ENCODE measurements at regions not wholly inside any gene's neighbourhood (a gene's known extent, or its start where the extent isn't known, plus 50 kb on each side); places are given as distances from the start of the nearest gene placed in this dataset.
"Not testable (repeated sequence)": the region's sequence is repeated elsewhere in the genome, so short reads cannot be mapped to it uniquely, and the experiment has no call there.

- H3K27ac ChIP-seq (ENCODE audit: low read depth, low read length); H3K36me3 ChIP-seq (ENCODE audit: insufficient read depth, low read length); H3K27me3 ChIP-seq (ENCODE audit: insufficient read depth, low read length); H3K4me3 ChIP-seq (ENCODE audit: low read depth, low read length); H2AFZ ChIP-seq (ENCODE audit: low read length, unreplicated experiment); H3K4me1 ChIP-seq (ENCODE audit: control insufficient read depth, insufficient read depth, low read length, unreplicated experiment); H3K79me2 ChIP-seq (ENCODE audit: control insufficient read depth, insufficient read depth, low read length, unreplicated experiment): not testable (repeated sequence)
These were observed 471.9 kb downstream of the FOXD4L5 start for GRCh38 chr9:64813072-64813471.

GRCh38 chr9:64778667-64779066 lies 506.3 kb downstream of the FOXD4L5 start:
- not testable (repeated sequence) for H3K79me2 ChIP-seq (ENCODE audit: control insufficient read depth, insufficient read depth, low read length, unreplicated experiment)

GRCh38 chr9:64776269-64776668 lies 508.7 kb downstream of the FOXD4L5 start:
- not testable (repeated sequence) for H3K27ac ChIP-seq (ENCODE audit: low read depth, low read length)

More at GRCh38 chr9:64778667-64779066, 506.3 kb downstream of the FOXD4L5 start:
- not testable (repeated sequence) for H3K4me1 ChIP-seq (ENCODE audit: control insufficient read depth, insufficient read depth, low read length, unreplicated experiment); H3K36me3 ChIP-seq (ENCODE audit: insufficient read depth, low read length); H3K4me3 ChIP-seq (ENCODE audit: low read depth, low read length); H3K27ac ChIP-seq (ENCODE audit: low read depth, low read length); H3K27me3 ChIP-seq (ENCODE audit: insufficient read depth, low read length); H2AFZ ChIP-seq (ENCODE audit: low read length, unreplicated experiment)

DNA sequence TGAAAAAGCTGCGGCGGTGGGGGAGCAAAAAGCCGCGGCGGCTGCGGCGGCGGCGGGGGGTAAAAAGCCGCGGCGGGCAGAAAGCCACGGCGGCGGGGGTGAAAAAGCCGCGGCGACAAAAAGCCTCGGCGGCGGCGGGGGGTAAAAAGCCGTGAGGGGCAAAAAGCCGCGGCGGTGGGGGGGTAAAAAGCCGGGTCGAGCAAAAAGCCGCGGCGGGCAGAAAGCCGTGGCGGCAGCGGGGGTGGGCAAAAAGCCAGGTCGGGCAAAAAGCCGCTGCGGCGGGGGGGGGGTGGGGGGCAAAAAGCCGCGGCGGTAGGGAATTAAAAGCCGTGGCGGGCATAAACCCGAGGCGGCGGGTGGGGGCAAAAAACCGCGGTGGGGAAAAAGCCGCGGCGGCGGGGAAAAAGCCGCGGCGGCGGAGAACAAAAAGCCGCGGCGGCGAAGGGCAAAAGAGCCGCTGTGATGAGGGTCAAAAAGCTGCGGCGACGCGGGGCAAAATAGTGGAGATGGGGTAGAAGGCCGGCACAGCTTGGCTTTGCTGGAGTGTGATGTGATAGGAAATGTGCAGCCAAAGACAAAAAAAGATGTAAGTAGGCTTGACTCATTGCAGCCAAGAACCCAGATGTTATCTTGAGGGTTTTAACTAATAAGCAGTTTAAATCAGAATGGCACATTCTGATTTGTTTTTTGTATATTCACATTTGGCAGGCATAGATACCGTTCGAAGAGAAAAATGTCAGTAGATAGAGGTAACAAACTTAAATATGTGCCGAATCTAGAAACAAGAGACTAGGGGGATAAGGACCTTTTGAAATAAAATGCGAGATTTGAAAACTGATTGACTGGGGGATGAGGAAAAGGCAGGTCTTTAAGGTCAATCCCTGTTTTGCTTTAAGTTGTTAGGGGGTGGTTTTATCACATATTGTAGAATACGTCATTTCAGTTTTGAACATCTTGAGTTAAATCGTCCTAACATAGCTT lies 509.9 kb downstream of the FOXD4L5 start:
- H3K4me1 ChIP-seq (ENCODE audit: control insufficient read depth, insufficient read depth, low read length, unreplicated experiment); H3K79me2 ChIP-seq (ENCODE audit: control insufficient read depth, insufficient read depth, low read length, unreplicated experiment); H3K27me3 ChIP-seq (ENCODE audit: insufficient read depth, low read length); H2AFZ ChIP-seq (ENCODE audit: low read length, unreplicated experiment); H3K27ac ChIP-seq (ENCODE audit: low read depth, low read length); H3K36me3 ChIP-seq (ENCODE audit: insufficient read depth, low read length): not testable (repeated sequence)
- peak overlapping the region; percentile 47; the same call in 1 of the 2 replicates for H3K4me3 ChIP-seq (ENCODE audit: low read depth, low read length)

More at GRCh38 chr9:64776269-64776668, 508.7 kb downstream of the FOXD4L5 start:
- H3K4me3 ChIP-seq (ENCODE audit: low read depth, low read length); H3K27me3 ChIP-seq (ENCODE audit: insufficient read depth, low read length); H3K4me1 ChIP-seq (ENCODE audit: control insufficient read depth, insufficient read depth, low read length, unreplicated experiment); H2AFZ ChIP-seq (ENCODE audit: low read length, unreplicated experiment); H3K79me2 ChIP-seq (ENCODE audit: control insufficient read depth, insufficient read depth, low read length, unreplicated experiment); H3K36me3 ChIP-seq (ENCODE audit: insufficient read depth, low read length): not testable (repeated sequence)

GRCh38 chr9:64774004-64774812 lies 510.8 kb downstream of the FOXD4L5 start:
- H3K36me3 ChIP-seq (ENCODE audit: insufficient read depth, low read length); H3K27me3 ChIP-seq (ENCODE audit: insufficient read depth, low read length); H3K79me2 ChIP-seq (ENCODE audit: control insufficient read depth, insufficient read depth, low read length, unreplicated experiment); H3K4me1 ChIP-seq (ENCODE audit: control insufficient read depth, insufficient read depth, low read length, unreplicated experiment); H3K27ac ChIP-seq (ENCODE audit: low read depth, low read length); H2AFZ ChIP-seq (ENCODE audit: low read length, unreplicated experiment): not testable (repeated sequence)
- H3K4me3 ChIP-seq (ENCODE audit: low read depth, low read length): peak overlapping the region; percentile 64

GRCh38 chr9:64773491-64773931 lies 511.5 kb downstream of the FOXD4L5 start:
- Histone ChIP-seq H2AFZ (ENCODE audit: low read length, unreplicated experiment) (no peak overlapping the region), H3K79me2 (ENCODE audit: control insufficient read depth, insufficient read depth, low read length, unreplicated experiment) (no peaks in the 10 kb centered on the region), H3K4me3 (ENCODE audit: low read depth, low read length) (peak overlapping the region; percentile 64), H3K4me1 (ENCODE audit: control insufficient read depth, insufficient read depth, low read length, unreplicated experiment) (no peaks in the 10 kb centered on the region), H3K27ac (ENCODE audit: low read depth, low read length) (no peak overlapping the region), H3K27me3 (ENCODE audit: insufficient read depth, low read length) (no peaks in the 10 kb centered on the region), H3K36me3 (ENCODE audit: insufficient read depth, low read length) (no peaks in the 10 kb centered on the region)

DNA sequence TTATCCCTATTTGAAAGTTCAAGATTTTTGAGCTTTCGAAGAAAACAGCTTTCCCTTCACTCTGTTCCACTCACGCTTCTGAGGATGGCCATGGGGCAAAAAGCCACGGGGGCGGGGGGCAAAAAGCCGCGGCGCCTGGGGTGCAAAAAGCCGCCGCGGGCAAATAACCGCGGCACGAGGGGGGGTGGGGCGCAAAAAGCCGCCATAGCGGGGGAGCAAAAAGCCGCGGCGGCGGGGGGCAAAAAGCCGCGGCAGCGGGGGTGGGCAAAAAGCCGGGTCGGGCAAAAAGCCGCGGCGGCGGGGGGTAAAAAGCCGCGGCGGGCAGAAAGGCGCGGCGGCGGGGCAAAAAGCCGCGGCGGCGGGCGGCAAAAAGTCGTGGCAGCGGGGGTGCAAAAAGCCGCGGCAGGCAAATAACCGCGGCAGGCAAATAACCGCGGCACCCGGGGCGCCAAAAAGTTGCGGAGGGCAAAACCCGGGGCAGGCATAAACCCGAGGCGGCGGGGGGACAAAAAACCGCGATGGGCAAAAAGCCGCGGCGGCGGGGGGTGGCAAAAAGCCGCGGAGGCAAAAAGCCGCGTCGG lies 512.2 kb downstream of the FOXD4L5 start:
- H3K27me3 ChIP-seq (ENCODE audit: insufficient read depth, low read length); H3K79me2 ChIP-seq (ENCODE audit: control insufficient read depth, insufficient read depth, low read length, unreplicated experiment); H3K36me3 ChIP-seq (ENCODE audit: insufficient read depth, low read length); H3K27ac ChIP-seq (ENCODE audit: low read depth, low read length); H3K4me1 ChIP-seq (ENCODE audit: control insufficient read depth, insufficient read depth, low read length, unreplicated experiment); H2AFZ ChIP-seq (ENCODE audit: low read length, unreplicated experiment): not testable (repeated sequence)
- peak overlapping the region; percentile 64 for H3K4me3 ChIP-seq (ENCODE audit: low read depth, low read length)

- H2AFZ ChIP-seq (ENCODE audit: low read length, unreplicated experiment): not testable (repeated sequence)
These were observed 512.8 kb downstream of the FOXD4L5 start for GRCh38 chr9:64772123-64772736.

More at GRCh38 chr9:64772123-64772736, 512.8 kb downstream of the FOXD4L5 start:
- H3K79me2 ChIP-seq (ENCODE audit: control insufficient read depth, insufficient read depth, low read length, unreplicated experiment); H3K27ac ChIP-seq (ENCODE audit: low read depth, low read length); H3K36me3 ChIP-seq (ENCODE audit: insufficient read depth, low read length); H3K4me1 ChIP-seq (ENCODE audit: control insufficient read depth, insufficient read depth, low read length, unreplicated experiment); H3K4me3 ChIP-seq (ENCODE audit: low read depth, low read length); H3K27me3 ChIP-seq (ENCODE audit: insufficient read depth, low read length): not testable (repeated sequence)

All from ACC112 (cell line).